Ascending aorta (tissue), 2 donors: ENCODE measurements at regions not wholly inside any gene's neighbourhood (a gene's known extent, or its start where the extent isn't known, plus 50 kb on each side); places are given as distances from the start of the nearest gene placed in this dataset.

ENCODE experiments used
- DNase-seq, 2 donors: peaks; one replicate each; pipeline ENCODE4 v3.0.0-alpha.2; 2019; ENCODE audit warnings: low spot score in 2 of 2
- H3K27ac ChIP-seq, 2 donors: fragments of 200-600 bp; sonication (generic); one replicate each; pipeline ENCODE4 v1.5.1; 2016 to 2017; ENCODE audit warnings: mild to moderate bottlenecking in 1 of 2
- H3K27me3 ChIP-seq: fragments of 200-600 bp; sonication (generic); one replicate; pipeline ENCODE4 v1.5.1; 2017
- H3K36me3 ChIP-seq, 2 donors: fragments of 200-600 bp; sonication (generic); one replicate each; pipeline ENCODE4 v1.5.1; 2016
- H3K4me1 ChIP-seq, 2 donors: fragments of 200-600 bp; sonication (generic); one replicate each; pipeline ENCODE4 v1.5.1; 2016 to 2017; ENCODE audit warnings: mild to moderate bottlenecking in 1 of 2
- H3K4me3 ChIP-seq, 2 donors: fragments of 200-600 bp; sonication (generic); one replicate each; pipeline ENCODE4 v1.5.1; 2016 to 2017; ENCODE audit warnings: mild to moderate bottlenecking in 1 of 2
- H3K9me3 ChIP-seq, 2 donors: fragments of 200-600 bp; sonication (generic); one replicate each; pipeline ENCODE4 v1.5.1; 2016
- CTCF ChIP-seq, 3 experiments: fragments of 200-600 bp in 2 of 3; fragments of 450-650 bp in 1 of 3; sonication (generic) in 2 of 3; IDR thresholded peaks; one replicate each; pipeline ENCODE4 v1.5.1; 2016 to 2019; ENCODE audit warnings: antibody characterized with exemption in 3 of 3, mild to moderate bottlenecking in 1 of 3, moderate library complexity in 1 of 3
- intact Hi-C: fragments of 100-400 bp; cut with DNase I; formaldehyde crosslinking; loops from one replicate; pipeline ENCODE4 v1.15.1; 2023

GRCh38 chr7:35512716-35513115, 182.2 kb downstream of the HERPUD2 start:
- Histone ChIP-seq H3K27me3 (no peaks in the 10 kb centered on the region), H3K4me1 (no peaks in the 10 kb centered on the region), H3K27ac (no peak overlapping the region), H3K36me3 (no peaks in the 10 kb centered on the region), H3K4me3 (no peak overlapping the region), H3K9me3 (no peaks in the 10 kb centered on the region)
- TF ChIP-seq CTCF (IDR thresholded peaks at IDR 0.05), result no peak
- intact Hi-C loops, result no loop called here
- no peak for DNase-seq

- Histone ChIP-seq H3K36me3 (no peaks in the 10 kb centered on the region), H3K9me3 (no peaks in the 10 kb centered on the region), H3K27ac (no peak overlapping the region), H3K4me3 (no peak overlapping the region), H3K4me1 (no peaks in the 10 kb centered on the region), H3K27me3 (no peaks in the 10 kb centered on the region)
- no peak for DNase-seq
- TF ChIP-seq CTCF (IDR thresholded peaks at IDR 0.05), result no peak
- intact Hi-C loops, result no loop called here
These were observed 186.1 kb downstream of the HERPUD2 start for GRCh38 chr7:35508623-35509400.

GRCh38 chr7:35505066-35505465, 189.9 kb downstream of the HERPUD2 start:
- no peak for DNase-seq
- no peak overlapping the region for H3K4me3 ChIP-seq
- H3K27me3 ChIP-seq, result no peaks in the 10 kb centered on the region
- H3K4me1 ChIP-seq, result no peaks in the 10 kb centered on the region
- H3K36me3 ChIP-seq, result no peaks in the 10 kb centered on the region
- no peak for TF ChIP-seq CTCF (IDR thresholded peaks at IDR 0.05)
- no peaks in the 10 kb centered on the region for H3K9me3 ChIP-seq
- H3K27ac ChIP-seq, result no peak overlapping the region
- intact Hi-C loops, result no loop called here

DNA sequence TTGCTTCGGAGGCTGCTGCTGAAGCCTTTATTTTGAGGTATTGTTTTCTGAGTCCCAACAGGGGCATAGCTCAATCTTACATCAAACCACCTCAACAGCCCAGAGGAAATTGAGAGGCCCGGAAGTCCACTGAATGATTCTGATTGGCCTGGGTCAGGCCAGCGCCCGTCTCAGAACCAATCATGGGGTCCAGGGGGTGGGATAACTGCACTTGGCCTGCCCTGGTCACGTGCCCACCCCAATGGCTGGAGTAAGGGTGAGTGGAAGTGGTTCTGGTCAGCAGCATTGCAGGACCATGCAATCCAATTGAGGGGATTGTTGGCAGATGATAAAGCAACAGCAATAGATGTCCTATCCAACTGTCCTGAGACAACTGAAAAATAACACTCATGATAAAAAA, 190.6 kb downstream of the HERPUD2 start:
- no peak overlapping the region for H3K27ac ChIP-seq
- H3K36me3 ChIP-seq, result no peaks in the 10 kb centered on the region
- H3K27me3 ChIP-seq, result no peaks in the 10 kb centered on the region
- no peak for TF ChIP-seq CTCF (IDR thresholded peaks at IDR 0.05)
- intact Hi-C loops, result no loop called here
- H3K4me3 ChIP-seq, result no peak overlapping the region
- no peak for DNase-seq
- H3K9me3 ChIP-seq, result no peaks in the 10 kb centered on the region
- no peaks in the 10 kb centered on the region for H3K4me1 ChIP-seq

DNA sequence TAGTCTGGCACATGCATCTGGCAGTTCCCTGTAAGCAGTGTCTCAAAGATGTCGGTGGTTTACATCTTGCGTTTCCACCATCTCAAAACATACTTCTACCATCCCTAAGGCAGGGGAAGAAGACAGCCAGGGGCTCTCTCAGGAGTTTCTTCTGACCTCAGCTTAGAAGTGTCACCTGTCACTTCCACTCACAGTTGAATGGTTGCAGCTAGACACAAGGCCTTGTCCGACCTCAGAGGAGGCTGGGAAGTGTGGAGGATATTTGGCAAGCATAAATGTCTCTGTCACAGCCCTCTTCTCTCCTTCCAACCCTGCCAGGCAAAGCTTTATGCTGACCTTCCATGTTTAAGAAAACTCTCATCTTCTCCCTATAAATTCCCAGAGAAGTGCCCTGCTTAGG, 193.3 kb downstream of the HERPUD2 start:
- H3K36me3 ChIP-seq, result no peaks in the 10 kb centered on the region
- intact Hi-C loops, result no loop called here
- H3K9me3 ChIP-seq, result no peaks in the 10 kb centered on the region
- H3K4me3 ChIP-seq, result no peak overlapping the region
- TF ChIP-seq CTCF (IDR thresholded peaks at IDR 0.05), result no peak
- no peaks in the 10 kb centered on the region for H3K4me1 ChIP-seq
- DNase-seq, result no peak
- H3K27ac ChIP-seq, result no peak overlapping the region
- no peaks in the 10 kb centered on the region for H3K27me3 ChIP-seq

GRCh38 chr7:35499226-35499625, 195.7 kb downstream of the HERPUD2 start:
- Histone ChIP-seq H3K4me1 (no peaks in the 10 kb centered on the region), H3K36me3 (no peaks in the 10 kb centered on the region), H3K4me3 (no peak overlapping the region), H3K27ac (no peak overlapping the region), H3K27me3 (no peaks in the 10 kb centered on the region), H3K9me3 (no peaks in the 10 kb centered on the region)
- no peak for TF ChIP-seq CTCF (IDR thresholded peaks at IDR 0.05)
- intact Hi-C loops, result no loop called here
- no peak for DNase-seq
